ENCODE measurements at regions not wholly inside any gene's neighbourhood (a gene's known extent, or its start where the extent isn't known, plus 50 kb on each side); places are given as distances from the start of the nearest gene placed in this dataset.

DNA sequence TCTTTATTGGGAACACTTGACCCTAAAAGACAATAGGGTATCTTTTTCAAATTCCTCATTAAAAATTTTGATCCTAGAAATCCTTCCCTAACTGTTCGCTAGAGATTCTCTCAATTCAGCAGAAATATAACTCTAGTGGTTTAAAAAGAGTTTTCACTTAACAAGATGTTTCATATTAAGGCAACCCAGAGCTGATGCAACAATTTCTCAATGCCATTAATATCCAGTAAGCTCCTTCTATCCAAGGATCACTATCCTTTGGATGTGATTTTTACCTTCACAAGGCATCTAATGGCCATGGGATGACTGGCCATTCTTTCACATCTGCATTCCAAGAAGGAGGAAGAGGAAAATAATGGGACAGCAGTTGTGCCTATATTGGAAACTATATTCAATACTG, 183.4 kb downstream of the ANKRD50 start:
- no peak overlapping the region for H3K4me3 ChIP-seq
- intact Hi-C loops (cut with DNase I): no loop called here
- H3K27me3 ChIP-seq: no peaks in the 10 kb centered on the region
- peak overlapping the region in 1 of 3 donors; percentile 80 for H3K27ac ChIP-seq
- ATAC-seq (no peak), DNase-seq (no peak)
- TF ChIP-seq POLR2A (IDR thresholded peaks at IDR 0.05): no peak
- TF ChIP-seq, protein P1, sequence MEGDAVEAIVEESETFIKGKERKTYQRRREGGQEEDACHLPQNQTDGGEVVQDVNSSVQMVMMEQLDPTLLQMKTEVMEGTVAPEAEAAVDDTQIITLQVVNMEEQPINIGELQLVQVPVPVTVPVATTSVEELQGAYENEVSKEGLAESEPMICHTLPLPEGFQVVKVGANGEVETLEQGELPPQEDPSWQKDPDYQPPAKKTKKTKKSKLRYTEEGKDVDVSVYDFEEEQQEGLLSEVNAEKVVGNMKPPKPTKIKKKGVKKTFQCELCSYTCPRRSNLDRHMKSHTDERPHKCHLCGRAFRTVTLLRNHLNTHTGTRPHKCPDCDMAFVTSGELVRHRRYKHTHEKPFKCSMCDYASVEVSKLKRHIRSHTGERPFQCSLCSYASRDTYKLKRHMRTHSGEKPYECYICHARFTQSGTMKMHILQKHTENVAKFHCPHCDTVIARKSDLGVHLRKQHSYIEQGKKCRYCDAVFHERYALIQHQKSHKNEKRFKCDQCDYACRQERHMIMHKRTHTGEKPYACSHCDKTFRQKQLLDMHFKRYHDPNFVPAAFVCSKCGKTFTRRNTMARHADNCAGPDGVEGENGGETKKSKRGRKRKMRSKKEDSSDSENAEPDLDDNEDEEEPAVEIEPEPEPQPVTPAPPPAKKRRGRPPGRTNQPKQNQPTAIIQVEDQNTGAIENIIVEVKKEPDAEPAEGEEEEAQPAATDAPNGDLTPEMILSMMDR (IDR thresholded peaks at IDR 0.05): no peak
- 100% methylated on average over 1 of the region's 1 CpG for WGBS (ENCODE audit: insufficient coverage, low coverage, low lambda C conversion rate, missing lambda C conversion rate)
- no peaks in the 10 kb centered on the region for H3K36me3 ChIP-seq
- peaks cover 0 to 19% (median 7%) of the 10 kb centered on the region in 4 donors for H3K4me1 ChIP-seq
- H3K9me3 ChIP-seq: no peaks in the 10 kb centered on the region

DNA sequence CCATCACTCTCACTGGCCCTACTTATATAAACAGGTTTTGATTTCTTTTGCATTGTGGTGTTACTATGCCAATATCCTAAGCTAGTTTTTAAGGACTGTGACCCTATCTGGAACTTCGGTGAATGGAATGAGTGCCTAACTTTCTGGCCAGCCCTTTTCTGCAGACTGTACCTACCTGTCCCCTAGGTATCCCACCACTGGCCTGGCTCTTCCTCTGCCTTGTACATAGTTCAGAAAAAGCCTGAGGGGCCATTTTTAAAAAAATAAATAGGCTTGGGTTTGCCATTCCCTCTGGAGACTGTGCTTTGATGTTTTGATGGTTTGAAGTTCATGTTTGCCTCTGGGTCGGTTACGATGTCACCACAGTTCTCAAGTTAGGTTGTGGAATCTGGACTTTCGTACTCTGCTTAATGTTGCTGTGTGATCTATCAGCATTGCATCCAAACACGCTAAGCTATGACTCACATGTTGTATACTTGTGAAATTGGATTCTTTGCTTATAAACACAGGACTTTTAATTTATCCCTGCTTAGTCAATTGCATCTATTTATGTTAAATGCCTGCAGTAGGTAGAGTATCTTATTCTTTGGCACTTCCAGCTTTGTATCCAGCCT, 182.0 kb downstream of the ANKRD50 start:
- H3K36me3 ChIP-seq: no peaks in the 10 kb centered on the region
- TF ChIP-seq, protein P1 (IDR thresholded peaks at IDR 0.05): no peak
- TF ChIP-seq POLR2A (IDR thresholded peaks at IDR 0.05): no peak
- no peaks in the 10 kb centered on the region for H3K9me3 ChIP-seq
- peak; percentile 85 to 98 (median 97) for ATAC-seq
- no peaks in the 10 kb centered on the region for H3K27me3 ChIP-seq
- peak overlapping the region in 2 of 3 donors; percentile 66 to 80 for H3K27ac ChIP-seq
- intact Hi-C loops (cut with DNase I): no loop called here
- no peak overlapping the region for H3K4me3 ChIP-seq
- 22% methylated on average over 5 of the region's 5 CpGs for WGBS (ENCODE audit: insufficient coverage, low coverage, low lambda C conversion rate, missing lambda C conversion rate)
- H3K4me1 ChIP-seq: peaks cover 0 to 19% (median 7%) of the 10 kb centered on the region in 4 donors
- DNase-seq: peak in 1 of 3 donors; percentile 62

DNA sequence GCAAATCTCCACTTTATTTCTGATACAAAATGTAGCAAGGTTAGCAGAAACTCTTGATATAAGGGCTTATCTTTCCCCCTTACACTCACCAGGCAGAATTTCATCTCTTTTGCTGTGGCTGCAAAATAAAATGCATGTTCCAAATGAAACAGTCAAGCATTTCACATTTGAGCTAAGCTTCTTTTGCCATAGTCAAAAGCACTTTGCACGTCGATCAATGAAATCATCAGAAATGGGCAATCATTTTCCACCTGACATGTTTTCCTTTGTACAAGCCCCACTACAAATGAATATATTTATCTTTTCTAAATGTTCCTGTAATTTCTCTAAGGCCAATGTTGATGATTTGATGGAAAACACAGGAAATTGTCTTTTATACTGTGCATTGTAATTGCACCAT, 178.4 kb downstream of the ANKRD50 start:
- H3K9me3 ChIP-seq: no peaks in the 10 kb centered on the region
- intact Hi-C loops (cut with DNase I): no loop called here
- no peaks in the 10 kb centered on the region for H3K36me3 ChIP-seq
- peaks cover 0 to 15% (median 3%) of the 10 kb centered on the region in 4 donors for H3K4me1 ChIP-seq
- no peak for ATAC-seq
- 84% methylated on average over 2 of the region's 2 CpGs for WGBS (ENCODE audit: insufficient coverage, low coverage, low lambda C conversion rate, missing lambda C conversion rate)
- no peak for DNase-seq
- H3K27me3 ChIP-seq: no peaks in the 10 kb centered on the region
- H3K27ac ChIP-seq: no peak overlapping the region
- no peak overlapping the region for H3K4me3 ChIP-seq
- no peak for TF ChIP-seq POLR2A (IDR thresholded peaks at IDR 0.05)
- TF ChIP-seq, protein P1 (IDR thresholded peaks at IDR 0.05): no peak

DNA sequence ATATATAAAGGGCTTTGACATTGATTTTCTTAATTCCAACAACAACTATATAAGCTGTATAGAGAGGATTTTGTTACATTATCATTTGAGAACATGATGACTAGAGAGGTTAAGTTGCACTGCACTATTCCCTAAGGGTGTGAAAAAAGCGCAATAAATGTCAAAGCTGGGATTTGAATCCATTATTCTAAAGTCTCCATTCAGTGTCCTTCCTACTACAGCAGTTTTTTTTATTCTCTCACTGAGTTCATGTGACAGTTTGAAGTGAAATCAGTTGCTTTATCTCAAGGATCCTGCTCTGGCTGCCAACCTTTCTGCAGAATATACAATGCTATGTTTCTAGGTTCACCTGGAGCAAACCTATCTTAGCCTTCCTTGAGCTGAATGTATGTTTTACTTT, 177.5 kb downstream of the ANKRD50 start:
- Histone ChIP-seq H3K9me3 (no peaks in the 10 kb centered on the region), H3K36me3 (no peaks in the 10 kb centered on the region), H3K27me3 (no peaks in the 10 kb centered on the region), H3K4me1 (peaks cover 0 to 10% (median 1%) of the 10 kb centered on the region in 4 donors), H3K4me3 (no peak overlapping the region), H3K27ac (no peak overlapping the region)
- DNase-seq: no peak
- intact Hi-C loops (cut with DNase I): no loop called here
- 100% methylated on average over 1 of the region's 1 CpG for WGBS (ENCODE audit: insufficient coverage, low coverage, low lambda C conversion rate, missing lambda C conversion rate)
- TF ChIP-seq, protein P1 (IDR thresholded peaks at IDR 0.05): no peak
- TF ChIP-seq POLR2A (IDR thresholded peaks at IDR 0.05): no peak
- no peak for ATAC-seq
